Keratinocyte (primary cell): ENCODE measurements at regions not wholly inside any gene's neighbourhood (a gene's known extent, or its start where the extent isn't known, plus 50 kb on each side); places are given as distances from the start of the nearest gene placed in this dataset.

Source experiments
- DNase-seq: peaks from one replicate; pipeline ENCODE4 v3.0.0-alpha.2; 2011; ENCODE audit warnings: low read depth, missing footprints, low spot score
- FAIRE-seq: peaks from 2 replicates; lab custom pipeline; 2011; peaks lifted over from hg19 to GRCh38; lab: Jason Lieb, UNC
- H2AFZ ChIP-seq: 2 replicates; pipeline ENCODE4 v1.6.0; 2012; ENCODE audit warnings: low read length, control low read depth, inconsistent platforms; ENCODE audit not compliant: control insufficient read depth
- H3K27ac ChIP-seq: 2 replicates; pipeline ENCODE4 v1.5.1; 2011; ENCODE audit warnings: low read length; ENCODE audit not compliant: control insufficient read depth, insufficient read depth
- H3K27me3 ChIP-seq: 3 replicates; pipeline ENCODE4 v1.6.0; 2011; ENCODE audit warnings: low read length; ENCODE audit not compliant: control insufficient read depth, insufficient read depth; ENCODE audit errors: extremely low read depth
- H3K36me3 ChIP-seq, 2 experiments: 2 replicates in 1 of 2; 3 replicates in 1 of 2; pipeline ENCODE4 v1.5.1; 2011; ENCODE audit warnings: low read length in 2 of 2, mild to moderate bottlenecking in 1 of 2; ENCODE audit not compliant: control insufficient read depth in 2 of 2, insufficient read depth in 2 of 2; ENCODE audit errors: extremely low read depth in 1 of 2
- H3K4me1 ChIP-seq: 3 replicates; pipeline ENCODE4 v1.5.1; 2011; ENCODE audit warnings: low read length; ENCODE audit not compliant: control insufficient read depth, insufficient read depth; ENCODE audit errors: extremely low read depth
- H3K4me2 ChIP-seq: 3 replicates; pipeline ENCODE4 v1.6.0; 2011; ENCODE audit warnings: low read depth, low read length; ENCODE audit not compliant: control insufficient read depth, insufficient read depth; ENCODE audit errors: extremely low read depth
- H3K4me3 ChIP-seq, 3 experiments: fragments of 200-600 bp in 1 of 3; sonication (generic) in 1 of 3; 2 replicates in 2 of 3; 3 replicates in 1 of 3; pipeline ENCODE4 v1.5.1; 2011 to 2016; ENCODE audit warnings: low read length in 3 of 3, mild to moderate bottlenecking in 3 of 3, control low read depth in 2 of 3, inconsistent platforms in 1 of 3, low read depth in 1 of 3, mixed read lengths in 1 of 3, mixed run types in 1 of 3, moderate library complexity in 1 of 3; ENCODE audit not compliant: control insufficient read depth in 2 of 3, insufficient read depth in 2 of 3; ENCODE audit errors: extremely low read depth in 1 of 3
- H3K79me2 ChIP-seq: 2 replicates; pipeline ENCODE4 v1.6.0; 2012; ENCODE audit warnings: low read length; ENCODE audit not compliant: control insufficient read depth, insufficient read depth
- H3K9ac ChIP-seq: 3 replicates; pipeline ENCODE4 v1.6.0; 2011; ENCODE audit warnings: low read length; ENCODE audit not compliant: control insufficient read depth, insufficient read depth; ENCODE audit errors: extremely low read depth
- H3K9me1 ChIP-seq: 3 replicates; pipeline ENCODE4 v1.6.0; 2011; ENCODE audit warnings: low read length; ENCODE audit not compliant: control insufficient read depth, insufficient read depth; ENCODE audit errors: extremely low read depth
- H3K9me3 ChIP-seq: 2 replicates; pipeline ENCODE4 v1.5.1; 2012; ENCODE audit warnings: low read depth, low read length; ENCODE audit not compliant: control insufficient read depth
- H4K20me1 ChIP-seq: 3 replicates; pipeline ENCODE4 v1.6.0; 2011; ENCODE audit warnings: low read length; ENCODE audit not compliant: control insufficient read depth, insufficient read depth; ENCODE audit errors: extremely low read depth
- CTCF ChIP-seq, 3 experiments: IDR thresholded peaks in 1 of 3; conservative IDR thresholded peaks in 1 of 3; optimal IDR thresholded peaks in 1 of 3; 2 replicates in 2 of 3; 3 replicates in 1 of 3; pipeline versions ENCODE3 to v1.5.1; 2011; ENCODE audit warnings: low read length in 3 of 3, mild to moderate bottlenecking in 3 of 3, moderate library complexity in 2 of 3, control low read depth in 1 of 3, inconsistent platforms in 1 of 3; ENCODE audit not compliant: insufficient read depth in 2 of 3; ENCODE audit errors: extremely low read depth in 1 of 3
- EZH2 ChIP-seq: IDR thresholded peaks from one replicate; pipeline ENCODE4 v1.6.1; 2012; ENCODE audit warnings: inconsistent platforms, mild to moderate bottlenecking, low read length, moderate library complexity
- dilution Hi-C: fragments of 300-500 bp; cut with MboI; formaldehyde crosslinking; loops from one replicate; pipeline ENCODE4 v1.7.0; 2020; ENCODE audit warnings: low sequenced_read_pairs; ENCODE audit not compliant: extremely low pct_ligation_motif_present

- H2AFZ ChIP-seq: no peak overlapping the region
- H4K20me1 ChIP-seq: no peaks in the 10 kb centered on the region
- no peak overlapping the region for H3K4me2 ChIP-seq
- TF ChIP-seq EZH2: no peak
- TF ChIP-seq CTCF (optimal IDR thresholded peaks at IDR 0.05 in 1 of 3, IDR thresholded peaks at IDR 0.05 in 1 of 3, conservative IDR thresholded peaks at IDR 0.05 in 1 of 3; ENCODE audit: extremely low read depth in 1 of 3, insufficient read depth in 2 of 3, low read length in 3 of 3): no peak
- dilution Hi-C loops: no loop called here
- no peaks in the 10 kb centered on the region for H3K36me3 ChIP-seq
- no peak for DNase-seq
- H3K27ac ChIP-seq: no peak overlapping the region
- H3K9me3 ChIP-seq: no peaks in the 10 kb centered on the region
- no peaks in the 10 kb centered on the region for H3K79me2 ChIP-seq
- H3K4me1 ChIP-seq: peaks cover 5% of the 10 kb centered on the region
- no peaks in the 10 kb centered on the region for H3K27me3 ChIP-seq
- H3K4me3 ChIP-seq: no peak overlapping the region
- H3K9me1 ChIP-seq: no peaks in the 10 kb centered on the region
- no peak for FAIRE-seq
- H3K9ac ChIP-seq: no peak overlapping the region
These were observed 104.9 kb upstream of the TNIP3 start for GRCh38 chr4:121269001-121269400.

- Histone ChIP-seq H3K36me3 (no peaks in the 10 kb centered on the region), H3K9me1 (no peaks in the 10 kb centered on the region), H3K9ac (no peak overlapping the region), H4K20me1 (no peaks in the 10 kb centered on the region), H2AFZ (no peak overlapping the region), H3K4me2 (no peak overlapping the region), H3K27me3 (no peaks in the 10 kb centered on the region), H3K27ac (no peak overlapping the region), H3K9me3 (no peaks in the 10 kb centered on the region), H3K4me3 (no peak overlapping the region), H3K79me2 (no peaks in the 10 kb centered on the region), H3K4me1 (peaks cover 3% of the 10 kb centered on the region)
- DNase-seq: no peak
- FAIRE-seq: no peak
- no peak for TF ChIP-seq CTCF (optimal IDR thresholded peaks at IDR 0.05 in 1 of 3, IDR thresholded peaks at IDR 0.05 in 1 of 3, conservative IDR thresholded peaks at IDR 0.05 in 1 of 3; ENCODE audit: extremely low read depth in 1 of 3, insufficient read depth in 2 of 3, low read length in 3 of 3)
- TF ChIP-seq EZH2: no peak
- dilution Hi-C loops: no loop called here
These were observed 102.9 kb upstream of the TNIP3 start for GRCh38 chr4:121266982-121267381.
